Naive B cell (primary cell): ENCODE measurements at regions not wholly inside any gene's neighbourhood (a gene's known extent, or its start where the extent isn't known, plus 50 kb on each side); places are given as distances from the start of the nearest gene placed in this dataset.
A peak's percentile ranks its signal among the peaks of the same experiment; 100 is the strongest.

Source experiments
- ATAC-seq, 2 donors: fragments of 150-1000 bp; cut with Tn5 transposase; 2 replicates each; pipeline ENCODE4 v1.10.0; 2021; ENCODE audit warnings: low read depth in 2 of 2, mild to moderate bottlenecking in 2 of 2, moderate library complexity in 2 of 2
- DNase-seq: peaks from one replicate; pipeline ENCODE4 v3.0.0; 2022
- H3K27ac Mint-ChIP-seq, 6 donors: one replicate each; pipeline ENCODE4 v1.8.0; 2020 to 2022; ENCODE audit warnings: mild to moderate bottlenecking in 6 of 6, mixed read lengths in 6 of 6, moderate library complexity in 5 of 6, inconsistent platforms in 2 of 6
- H3K27me3 Mint-ChIP-seq, 3 donors: one replicate each; pipeline ENCODE4 v1.8.0; 2021 to 2022; ENCODE audit warnings: mixed read lengths in 3 of 3, mild to moderate bottlenecking in 1 of 3
- H3K36me3 Mint-ChIP-seq, 2 donors: one replicate each; pipeline ENCODE4 v1.8.0; 2020 to 2022; ENCODE audit warnings: mixed read lengths in 2 of 2, inconsistent platforms in 1 of 2, mild to moderate bottlenecking in 1 of 2
- H3K4me1 Mint-ChIP-seq, 3 donors: one replicate each; pipeline ENCODE4 v1.8.0; 2020 to 2022; ENCODE audit warnings: mixed read lengths in 3 of 3, inconsistent platforms in 1 of 3, mild to moderate bottlenecking in 1 of 3, moderate library complexity in 1 of 3
- H3K4me3 Mint-ChIP-seq, 8 donors: one replicate each; pipeline ENCODE4 v1.8.0; 2020 to 2022; ENCODE audit warnings: mild to moderate bottlenecking in 8 of 8, mixed read lengths in 8 of 8, moderate library complexity in 8 of 8, inconsistent platforms in 2 of 8
- H3K9me3 Mint-ChIP-seq, 7 donors: one replicate each; pipeline ENCODE4 v1.8.0; 2020 to 2022; ENCODE audit warnings: mixed read lengths in 7 of 7, mild to moderate bottlenecking in 5 of 7, inconsistent platforms in 2 of 7, moderate library complexity in 1 of 7

GRCh38 chr9:84586662-84587061 is 82.9 kb upstream of the NTRK2 start:
- no peak overlapping the region for H3K27ac Mint-ChIP-seq
- DNase-seq (no peak), ATAC-seq (no peak)
- no peak overlapping the region for H3K4me3 Mint-ChIP-seq
- no peaks in the 10 kb centered on the region for H3K4me1 Mint-ChIP-seq
- peaks cover 0 to 8% (median 0%) of the 10 kb centered on the region in 3 donors for H3K27me3 Mint-ChIP-seq
- peaks cover 0 to 5% (median 0%) of the 10 kb centered on the region in 7 donors for H3K9me3 Mint-ChIP-seq
- H3K36me3 Mint-ChIP-seq, result no peaks in the 10 kb centered on the region

GRCh38 chr9:84587153-84587552 is 82.4 kb upstream of the NTRK2 start:
- no peak for DNase-seq
- H3K36me3 Mint-ChIP-seq, result no peaks in the 10 kb centered on the region

GRCh38 chr9:84589542-84589941 is 80.0 kb upstream of the NTRK2 start:
- Mint-ChIP-seq H3K4me1 (no peaks in the 10 kb centered on the region), H3K27me3 (peaks cover 0 to 8% (median 0%) of the 10 kb centered on the region in 3 donors), H3K36me3 (no peaks in the 10 kb centered on the region), H3K27ac (no peak overlapping the region), H3K4me3 (no peak overlapping the region), H3K9me3 (peaks cover 0 to 5% (median 2%) of the 10 kb centered on the region in 7 donors)
- DNase-seq (no peak), ATAC-seq (no peak)

More at GRCh38 chr9:84587153-84587552, 82.4 kb upstream of the NTRK2 start:
- H3K27ac Mint-ChIP-seq, result no peak overlapping the region
- H3K4me1 Mint-ChIP-seq, result no peaks in the 10 kb centered on the region
- peaks cover 0 to 8% (median 0%) of the 10 kb centered on the region in 3 donors for H3K27me3 Mint-ChIP-seq
- no peak for ATAC-seq
- H3K4me3 Mint-ChIP-seq, result no peak overlapping the region
- peaks cover 0 to 5% (median 0%) of the 10 kb centered on the region in 7 donors for H3K9me3 Mint-ChIP-seq

- no peak overlapping the region for H3K27ac Mint-ChIP-seq
- H3K4me3 Mint-ChIP-seq, result no peak overlapping the region
- DNase-seq, result no peak
- H3K9me3 Mint-ChIP-seq, result peaks cover 0 to 9% (median 2%) of the 10 kb centered on the region in 7 donors
- H3K36me3 Mint-ChIP-seq, result no peaks in the 10 kb centered on the region
- no peaks in the 10 kb centered on the region for H3K4me1 Mint-ChIP-seq
- peaks cover 0 to 8% (median 0%) of the 10 kb centered on the region in 3 donors for H3K27me3 Mint-ChIP-seq
- ATAC-seq, result no peak
Measured at GRCh38 chr9:84590706-84591105, 78.8 kb upstream of the NTRK2 start.

GRCh38 chr9:84592918-84593317 is 76.6 kb upstream of the NTRK2 start:
- no peak overlapping the region for H3K4me3 Mint-ChIP-seq
- H3K4me1 Mint-ChIP-seq, result peaks cover 0 to 6% (median 6%) of the 10 kb centered on the region in 3 donors
- H3K9me3 Mint-ChIP-seq, result peaks cover 0 to 23% (median 3%) of the 10 kb centered on the region in 7 donors
- H3K27ac Mint-ChIP-seq, result no peak overlapping the region
- no peaks in the 10 kb centered on the region for H3K27me3 Mint-ChIP-seq
- H3K36me3 Mint-ChIP-seq, result no peaks in the 10 kb centered on the region
- ATAC-seq (no peak), DNase-seq (no peak)

- Mint-ChIP-seq H3K9me3 (peaks cover 0 to 28% (median 3%) of the 10 kb centered on the region in 7 donors), H3K27ac (no peak overlapping the region), H3K27me3 (no peaks in the 10 kb centered on the region), H3K4me3 (no peak overlapping the region), H3K36me3 (no peaks in the 10 kb centered on the region), H3K4me1 (peaks cover 0 to 6% (median 6%) of the 10 kb centered on the region in 3 donors)
- ATAC-seq (no peak), DNase-seq (no peak)
Measured at GRCh38 chr9:84593352-84593751, 76.2 kb upstream of the NTRK2 start.

- Mint-ChIP-seq H3K36me3 (no peaks in the 10 kb centered on the region), H3K27ac (peak overlapping the region in 1 of 6 donors; percentile 62), H3K4me1 (peaks cover 0 to 6% (median 6%) of the 10 kb centered on the region in 3 donors), H3K9me3 (peaks cover 0 to 31% (median 3%) of the 10 kb centered on the region in 7 donors), H3K27me3 (no peaks in the 10 kb centered on the region), H3K4me3 (no peak overlapping the region)
- ATAC-seq, result no peak
- DNase-seq, result no peak
Measured at GRCh38 chr9:84597131-84597530, 72.4 kb upstream of the NTRK2 start.

- Mint-ChIP-seq H3K27me3 (no peaks in the 10 kb centered on the region), H3K4me1 (peaks cover 0 to 6% (median 6%) of the 10 kb centered on the region in 3 donors), H3K4me3 (no peak overlapping the region), H3K36me3 (no peaks in the 10 kb centered on the region), H3K9me3 (peaks cover 0 to 31% (median 3%) of the 10 kb centered on the region in 7 donors), H3K27ac (no peak overlapping the region)
- no peak for ATAC-seq
- DNase-seq, result no peak
Measured at GRCh38 chr9:84598921-84599636, 70.5 kb upstream of the NTRK2 start.

- Mint-ChIP-seq H3K4me1 (peaks cover 0 to 6% (median 6%) of the 10 kb centered on the region in 3 donors), H3K36me3 (no peaks in the 10 kb centered on the region), H3K4me3 (no peak overlapping the region), H3K27ac (no peak overlapping the region), H3K9me3 (peaks cover 0 to 28% (median 9%) of the 10 kb centered on the region in 7 donors), H3K27me3 (no peaks in the 10 kb centered on the region)
- no peak for DNase-seq
- no peak for ATAC-seq
Measured at GRCh38 chr9:84600739-84601138, 68.8 kb upstream of the NTRK2 start.

- no peaks in the 10 kb centered on the region for H3K36me3 Mint-ChIP-seq
- H3K4me3 Mint-ChIP-seq, result no peak overlapping the region
Measured at GRCh38 chr9:84604223-84604622, 65.3 kb upstream of the NTRK2 start.

GRCh38 chr9:84609779-84610178 is 59.8 kb upstream of the NTRK2 start:
- no peaks in the 10 kb centered on the region for H3K27me3 Mint-ChIP-seq
- no peaks in the 10 kb centered on the region for H3K36me3 Mint-ChIP-seq
- H3K27ac Mint-ChIP-seq, result no peak overlapping the region
- no peak for ATAC-seq
- no peak overlapping the region for H3K4me3 Mint-ChIP-seq
- no peaks in the 10 kb centered on the region for H3K4me1 Mint-ChIP-seq
- no peak for DNase-seq
- H3K9me3 Mint-ChIP-seq, result peaks cover 0 to 27% (median 8%) of the 10 kb centered on the region in 7 donors

More at GRCh38 chr9:84604223-84604622, 65.3 kb upstream of the NTRK2 start:
- H3K27ac Mint-ChIP-seq, result peak overlapping the region in 1 of 6 donors; percentile 16
- peaks cover 0 to 14% (median 7%) of the 10 kb centered on the region in 7 donors for H3K9me3 Mint-ChIP-seq
- ATAC-seq, result no peak
- H3K4me1 Mint-ChIP-seq, result no peaks in the 10 kb centered on the region
- DNase-seq, result no peak
- H3K27me3 Mint-ChIP-seq, result no peaks in the 10 kb centered on the region

- Mint-ChIP-seq H3K27me3 (no peaks in the 10 kb centered on the region), H3K4me3 (no peak overlapping the region), H3K27ac (no peak overlapping the region), H3K4me1 (no peaks in the 10 kb centered on the region), H3K36me3 (no peaks in the 10 kb centered on the region), H3K9me3 (peaks cover 0 to 23% (median 2%) of the 10 kb centered on the region in 7 donors)
- no peak for ATAC-seq
- no peak for DNase-seq
Measured at GRCh38 chr9:84613431-84613830, 56.1 kb upstream of the NTRK2 start.

- no peaks in the 10 kb centered on the region for H3K4me1 Mint-ChIP-seq
- no peaks in the 10 kb centered on the region for H3K36me3 Mint-ChIP-seq
- H3K4me3 Mint-ChIP-seq, result no peak overlapping the region
- H3K27ac Mint-ChIP-seq, result no peak overlapping the region
- peaks cover 0 to 7% (median 0%) of the 10 kb centered on the region in 7 donors for H3K9me3 Mint-ChIP-seq
- DNase-seq, result no peak
- no peak for ATAC-seq
- H3K27me3 Mint-ChIP-seq, result peaks cover 0 to 6% (median 0%) of the 10 kb centered on the region in 3 donors
Measured at GRCh38 chr9:84615544-84615943, 54.0 kb upstream of the NTRK2 start.

- DNase-seq, result no peak
- Mint-ChIP-seq H3K9me3 (no peaks in the 10 kb centered on the region), H3K36me3 (no peaks in the 10 kb centered on the region), H3K27ac (no peak overlapping the region), H3K4me1 (no peaks in the 10 kb centered on the region), H3K4me3 (no peak overlapping the region), H3K27me3 (peaks cover 0 to 12% (median 0%) of the 10 kb centered on the region in 3 donors)
- ATAC-seq, result no peak
Measured at GRCh38 chr9:84617411-84618029, 52.0 kb upstream of the NTRK2 start.
